Hippocampal formation (tissue), 2 donors: ENCODE measurements at regions not wholly inside any gene's neighbourhood (a gene's known extent, or its start where the extent isn't known, plus 50 kb on each side); places are given as distances from the start of the nearest gene placed in this dataset.
"Not testable (repeated sequence)": the region's sequence is repeated elsewhere in the genome, so short reads cannot be mapped to it uniquely, and the experiment has no call there.

ENCODE experiments used
- DNase-seq, 2 donors: peaks; one replicate each; lab custom pipeline; 2025; lab: John Stamatoyannopoulos, UW

- no peak for DNase-seq
Measured at GRCh38 chr1:196002906-196003305, 605.3 kb downstream of the KCNT2 start.

- DNase-seq = not testable (repeated sequence)
Measured at GRCh38 chr1:196002296-196002695, 605.9 kb downstream of the KCNT2 start.

GRCh38 chr1:196001188-196001587, 607.1 kb downstream of the KCNT2 start:
- DNase-seq = no peak

- no peak for DNase-seq
Measured at GRCh38 chr1:195999022-195999421, 609.2 kb downstream of the KCNT2 start.

DNA sequence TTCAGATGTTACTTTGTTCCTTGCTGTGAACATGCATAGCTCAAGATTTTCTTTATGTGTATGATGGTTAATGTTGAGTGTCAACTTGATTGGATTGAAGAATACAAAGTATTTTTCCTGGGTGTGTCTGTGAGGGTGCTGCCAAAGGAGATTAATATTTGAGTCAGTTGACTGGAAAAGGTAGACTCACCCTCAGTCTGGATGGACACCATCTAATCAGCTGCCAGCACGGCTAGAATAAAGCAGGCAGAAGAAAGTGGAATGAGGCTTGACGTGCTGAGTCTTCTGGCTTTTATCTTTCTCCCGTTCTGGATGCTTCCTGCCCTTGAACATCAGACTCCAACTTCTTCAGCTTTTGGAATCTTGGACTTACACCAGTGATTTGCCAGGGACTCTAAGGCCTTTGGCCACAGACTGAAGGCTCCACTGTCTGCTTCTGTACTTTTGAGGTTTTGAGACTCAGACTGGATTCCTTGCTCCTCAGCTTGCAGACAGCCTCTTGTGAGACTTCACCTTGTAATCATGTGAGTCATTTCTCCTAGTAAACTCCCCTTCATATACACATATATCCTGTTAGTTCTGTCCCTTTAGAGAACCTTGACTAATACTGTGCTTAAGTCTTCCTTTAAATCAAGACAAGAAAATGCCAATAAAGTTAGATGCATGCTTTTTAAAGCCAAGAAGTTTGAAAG, 626.6 kb downstream of the KCNT2 start:
- DNase-seq = no peak

- no peak for DNase-seq
Measured at GRCh38 chr1:195979646-195980045, 628.6 kb downstream of the KCNT2 start.

GRCh38 chr1:195973311-195973904, 634.8 kb downstream of the KCNT2 start:
- DNase-seq = no peak

DNA sequence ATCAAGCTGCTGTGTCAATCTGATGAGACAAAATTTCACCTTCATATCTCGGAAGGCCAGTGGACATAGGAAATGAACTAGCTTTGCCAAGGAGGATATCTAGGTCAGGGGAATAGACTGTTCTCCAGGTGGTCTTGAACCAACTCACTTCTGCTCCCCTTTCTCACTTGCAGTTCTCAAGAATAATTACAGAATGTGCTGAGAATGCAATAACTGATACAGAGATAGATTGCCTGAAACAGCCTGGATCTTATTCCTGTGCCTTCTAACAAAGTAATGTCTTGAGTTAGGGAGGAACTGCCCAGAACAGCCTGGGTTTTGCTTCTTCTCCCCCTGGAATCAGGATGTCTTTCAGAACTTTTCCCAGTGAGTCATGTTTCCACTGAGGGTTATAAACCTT, 636.7 kb downstream of the KCNT2 start:
- DNase-seq = no peak

GRCh38 chr1:195970209-195970608, 638.0 kb downstream of the KCNT2 start:
- DNase-seq = no peak

GRCh38 chr1:195965475-195965874, 642.8 kb downstream of the KCNT2 start:
- DNase-seq = no peak

DNA sequence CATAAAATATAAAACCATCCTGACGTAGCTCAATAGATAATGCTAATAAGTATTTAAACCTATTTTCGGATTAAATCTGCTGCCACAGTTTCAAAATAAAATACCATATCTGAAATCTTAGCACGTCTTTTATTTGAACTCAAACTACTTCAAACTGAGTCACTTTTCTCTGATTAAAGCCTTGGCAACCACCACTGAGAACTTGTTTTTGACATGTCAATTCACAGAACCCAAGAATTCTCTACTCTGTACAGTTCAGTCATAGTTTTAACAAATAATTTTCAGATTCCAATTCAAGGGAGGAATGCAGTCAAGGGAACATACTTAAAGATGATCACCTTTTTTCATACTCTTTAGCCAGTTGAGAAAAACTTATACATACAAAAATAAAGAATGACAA, 643.2 kb downstream of the KCNT2 start:
- DNase-seq = no peak

DNA sequence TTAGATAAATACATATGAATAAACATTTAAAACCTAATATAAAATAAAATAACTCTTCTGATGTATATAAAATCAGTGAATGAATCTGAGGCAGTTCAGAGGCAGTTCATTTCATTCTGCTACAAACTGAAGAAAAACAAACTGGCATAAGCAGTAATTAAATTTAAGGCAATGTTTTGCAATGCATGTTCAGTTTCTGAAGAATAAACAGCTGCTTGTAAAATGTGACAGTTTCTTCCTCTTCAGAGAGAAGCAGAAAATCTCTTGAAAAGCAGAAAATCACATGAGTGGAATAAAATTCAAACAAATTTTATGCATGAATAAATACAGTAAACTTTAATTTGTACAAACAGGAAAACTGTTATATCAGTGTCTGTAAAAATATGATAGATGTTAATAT, 643.7 kb downstream of the KCNT2 start:
- DNase-seq = no peak

- no peak for DNase-seq
Measured at GRCh38 chr1:195962051-195962450, 646.2 kb downstream of the KCNT2 start.

DNA sequence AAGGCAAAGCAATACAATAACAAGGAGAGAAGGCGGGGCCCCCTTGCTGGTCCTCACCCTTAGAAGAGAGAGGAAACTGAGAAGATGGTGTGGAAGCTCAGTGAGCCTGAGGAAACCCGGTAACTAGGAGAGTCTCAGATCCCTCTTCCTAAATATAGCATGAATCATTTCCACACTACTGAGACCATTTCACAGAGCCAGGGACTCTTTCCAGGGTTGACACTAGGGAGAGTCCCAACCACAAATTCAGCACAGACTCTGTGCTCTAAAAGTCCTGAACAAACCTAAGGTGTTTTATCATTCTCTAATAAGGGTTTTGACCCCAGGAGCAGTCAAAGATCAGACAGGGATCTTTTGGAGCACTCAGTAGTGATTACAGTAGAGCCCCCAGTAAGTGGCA, 647.7 kb downstream of the KCNT2 start:
- DNase-seq = no peak

DNA sequence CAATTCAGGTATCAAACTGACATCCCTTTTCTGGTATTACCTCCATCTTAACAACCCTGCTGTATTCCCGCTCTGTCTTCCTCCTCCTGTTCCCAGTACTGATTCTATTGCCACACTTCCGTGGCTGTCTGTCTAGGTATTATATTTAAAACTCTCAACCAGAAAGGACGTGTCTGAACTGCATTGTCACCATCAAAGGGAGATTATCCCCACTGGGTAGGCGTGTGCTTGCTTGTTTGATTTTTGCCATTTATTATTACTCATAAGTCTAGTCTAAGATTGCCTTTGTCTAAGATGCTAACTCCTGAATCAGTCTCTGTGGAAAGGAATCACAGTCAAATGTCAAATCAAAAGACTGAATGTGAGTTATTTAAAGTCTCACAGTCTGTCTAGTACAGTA, 650.1 kb downstream of the KCNT2 start:
- DNase-seq = no peak

DNA sequence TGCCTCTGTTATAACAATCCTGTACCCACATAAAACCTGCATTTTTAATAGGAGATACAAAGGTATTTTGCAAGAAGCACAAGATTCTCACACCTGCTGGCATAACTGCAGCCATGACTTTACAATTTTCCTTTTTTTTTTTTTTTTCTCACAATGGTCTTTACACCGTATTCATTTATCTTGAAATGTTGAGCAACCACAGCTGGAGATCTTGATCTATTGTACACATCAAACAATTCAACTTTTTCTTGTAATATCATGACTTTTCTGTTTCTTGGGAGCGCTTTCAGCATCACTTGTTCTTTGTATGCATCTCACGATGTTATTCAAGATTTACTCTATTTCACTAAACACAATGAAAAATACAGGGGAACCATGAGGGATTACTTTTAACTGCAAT, 651.4 kb downstream of the KCNT2 start:
- no peak for DNase-seq

DNA sequence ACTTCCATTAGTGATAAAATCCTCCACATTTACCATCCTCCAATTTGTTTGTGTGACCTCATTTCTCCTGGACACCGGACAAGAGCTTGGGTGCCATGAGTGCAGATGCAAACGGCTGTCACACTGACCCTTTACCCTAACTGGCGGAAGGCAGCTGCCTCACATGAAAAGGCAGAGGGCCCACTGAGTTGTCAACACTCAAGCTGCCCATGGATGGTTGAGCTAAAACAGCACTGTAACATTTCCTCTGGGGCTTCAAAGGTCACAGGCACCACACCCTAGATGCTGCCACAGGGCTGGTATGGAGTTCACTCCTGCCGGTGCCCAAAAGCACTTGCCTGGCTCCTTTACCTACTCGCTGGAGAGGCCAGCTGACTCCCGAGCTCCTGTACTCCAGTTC, 653.4 kb downstream of the KCNT2 start:
- DNase-seq = no peak

- DNase-seq = no peak
Measured at GRCh38 chr1:195951313-195951712, 656.9 kb downstream of the KCNT2 start.

DNA sequence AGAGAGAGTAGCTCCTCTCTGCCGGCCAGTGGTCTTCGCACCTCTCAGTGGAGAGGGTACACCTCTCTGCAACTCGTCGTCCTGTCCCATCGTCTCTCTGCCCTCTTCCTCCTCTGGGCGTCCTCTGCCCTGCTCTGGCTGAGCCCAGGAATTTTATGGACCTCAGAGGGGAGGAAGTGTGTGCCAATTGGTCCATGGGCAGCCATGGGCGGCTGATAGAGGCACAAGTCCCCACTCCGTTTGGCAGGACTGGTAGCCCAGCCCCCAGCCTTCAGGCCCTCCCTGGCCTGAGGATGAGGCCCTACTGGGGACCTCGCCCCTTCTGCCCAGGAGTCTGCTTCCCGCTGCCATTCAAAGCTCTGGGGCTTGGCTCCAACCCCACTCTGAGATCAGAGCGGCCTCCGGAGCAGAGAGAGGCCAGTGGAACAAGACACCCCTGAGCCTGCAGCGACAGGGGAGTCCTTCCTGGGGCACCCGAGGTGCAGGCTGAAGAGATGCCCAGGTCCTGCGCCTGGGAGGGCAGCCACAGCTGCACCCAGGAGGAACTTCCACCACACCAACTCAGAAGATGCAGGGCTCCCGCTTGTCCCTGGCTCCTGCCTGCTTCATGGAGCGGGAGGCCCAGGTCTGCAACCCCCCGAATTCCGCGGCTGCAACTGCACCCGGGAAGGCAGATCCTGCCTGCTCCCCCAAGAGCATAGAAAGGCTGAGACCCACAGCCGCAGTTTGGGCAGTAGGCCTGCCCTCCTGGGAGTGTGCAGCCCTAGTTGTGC, 659.9 kb downstream of the KCNT2 start:
- no peak for DNase-seq

DNA sequence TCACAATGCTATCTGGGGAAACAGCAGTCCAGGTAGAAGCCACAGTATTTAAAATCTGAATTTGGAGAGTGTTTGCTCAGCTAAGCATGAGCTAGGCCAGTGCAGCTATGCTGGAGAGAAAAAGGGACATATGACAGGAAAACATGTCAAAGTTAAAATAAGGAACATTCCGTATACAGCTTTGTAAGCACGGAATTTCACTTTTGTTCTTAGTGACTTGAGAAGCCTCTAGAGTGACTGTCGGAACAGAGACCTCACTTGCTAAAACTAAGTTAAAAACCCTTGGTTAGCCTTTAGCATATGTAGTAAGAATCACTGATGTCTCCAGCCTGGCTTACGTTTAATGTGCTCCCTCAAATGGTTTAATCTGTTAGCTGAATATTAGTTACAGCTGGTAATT, 661.7 kb downstream of the KCNT2 start:
- DNase-seq = no peak

GRCh38 chr1:195941795-195942194, 666.4 kb downstream of the KCNT2 start:
- DNase-seq = no peak

DNA sequence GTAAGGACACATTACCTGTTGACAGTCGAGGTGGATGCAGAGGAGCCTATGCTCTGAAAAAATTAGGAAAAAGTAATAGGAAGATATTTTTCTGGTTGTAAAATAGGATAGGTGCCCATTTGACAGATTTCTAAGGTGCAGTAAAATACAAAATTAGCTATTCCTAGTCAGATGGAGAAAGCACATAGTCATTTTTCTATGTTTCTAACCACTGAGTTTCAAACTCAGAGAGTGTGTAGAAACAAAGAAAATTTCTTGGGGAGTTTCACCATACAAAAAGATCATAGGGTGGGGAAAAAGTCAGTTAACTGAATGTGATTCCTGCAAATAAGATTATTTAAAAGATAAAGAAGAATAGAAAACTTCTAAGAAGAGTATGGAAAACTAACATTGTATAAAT, 666.9 kb downstream of the KCNT2 start:
- no peak for DNase-seq

- DNase-seq = no peak
Measured at GRCh38 chr1:195939844-195940243, 668.4 kb downstream of the KCNT2 start.
